HK-2 (cell line): ENCODE measurements at regions not wholly inside any gene's neighbourhood (a gene's known extent, or its start where the extent isn't known, plus 50 kb on each side); places are given as distances from the start of the nearest gene placed in this dataset.
A peak's percentile ranks its signal among the peaks of the same experiment; 100 is the strongest.

ENCODE experiments used
- DNase-seq: peaks from one replicate; pipeline ENCODE4 v3.0.0-alpha.2; 2018; ENCODE audit not compliant: unreplicated experiment

GRCh38 chr17:73952480-73953205, 250.8 kb upstream of the RPL38 start:
- DNase-seq: no peak

- DNase-seq: no peak
These were observed 250.1 kb upstream of the RPL38 start for GRCh38 chr17:73953206-73954033.

GRCh38 chr17:73954951-73955350, 248.5 kb upstream of the RPL38 start:
- DNase-seq: no peak

- DNase-seq: no peak
These were observed 247.9 kb upstream of the RPL38 start for GRCh38 chr17:73955616-73956015.

- DNase-seq: no peak
These were observed 247.3 kb upstream of the RPL38 start for GRCh38 chr17:73956169-73956568.

GRCh38 chr17:73956595-73957465, 246.6 kb upstream of the RPL38 start:
- DNase-seq: peak; percentile 22

- DNase-seq: no peak
These were observed 245.9 kb upstream of the RPL38 start for GRCh38 chr17:73957564-73957963.

GRCh38 chr17:73958453-73958852, 245.0 kb upstream of the RPL38 start:
- DNase-seq: no peak

- no peak for DNase-seq
These were observed 243.0 kb upstream of the RPL38 start for GRCh38 chr17:73960469-73960868.

- no peak for DNase-seq
These were observed 241.2 kb upstream of the RPL38 start for GRCh38 chr17:73962308-73962707.

- DNase-seq: no peak
These were observed 234.8 kb upstream of the RPL38 start for GRCh38 chr17:73968680-73969079.

GRCh38 chr17:73969956-73970355, 233.5 kb upstream of the RPL38 start:
- DNase-seq: no peak

GRCh38 chr17:73971127-73971526, 232.4 kb upstream of the RPL38 start:
- no peak for DNase-seq

GRCh38 chr17:73972056-73972455, 231.4 kb upstream of the RPL38 start:
- DNase-seq: no peak

GRCh38 chr17:73972901-73973300, 230.6 kb upstream of the RPL38 start:
- DNase-seq: no peak

- DNase-seq: no peak
These were observed 229.7 kb upstream of the RPL38 start for GRCh38 chr17:73973586-73974409.

- no peak for DNase-seq
These were observed 228.9 kb upstream of the RPL38 start for GRCh38 chr17:73974536-73974935.

- no peak for DNase-seq
These were observed 227.3 kb upstream of the RPL38 start for GRCh38 chr17:73976147-73976546.

GRCh38 chr17:73976676-73977521, 226.6 kb upstream of the RPL38 start:
- no peak for DNase-seq

GRCh38 chr17:73980517-73980916, 223.0 kb upstream of the RPL38 start:
- DNase-seq: no peak
